PC-3 (cell line): ENCODE measurements at regions not wholly inside any gene's neighbourhood (a gene's known extent, or its start where the extent isn't known, plus 50 kb on each side); places are given as distances from the start of the nearest gene placed in this dataset.
A peak's percentile ranks its signal among the peaks of the same experiment; 100 is the strongest.

Experiments used
- ATAC-seq: fragments of 200-7000 bp; cut with Tn5 transposase; 2 replicates; pipeline ENCODE4 v1.9.1; 2020; ENCODE audit warnings: mild to moderate bottlenecking, moderate library complexity
- BruUV-seq: library from RNA; stranded (reverse); fragments of 400-500 nt; replicated peaks from 2 replicates; lab custom pipeline; 2021; lab: Mats Ljungman, UMichigan
- CTCF ChIA-PET: fragments of 300-600 bp; sonication (Branson Sonifier 250); formaldehyde crosslinking; loops from one replicate; lab custom pipeline; 2022; ENCODE audit warnings: antibody characterized with exemption; lab: Charles Lee
- POLR2A ChIA-PET: fragments of 300-600 bp; sonication (Branson Sonifier 250); formaldehyde crosslinking; loops from one replicate; lab custom pipeline; 2022; ENCODE audit warnings: antibody characterized with exemption; ENCODE audit not compliant: unreplicated experiment; lab: Charles Lee
- DNase-seq: peaks from one replicate; pipeline ENCODE4 v3.0.0-alpha.2; 2015
- H2AFZ ChIP-seq: fragments of 300-600 bp; sonication (generic); 2 replicates; pipeline ENCODE4 v1.6.0; 2016; ENCODE audit warnings: antibody characterized with exemption, low read length
- H3F3A ChIP-seq: fragments of 300-600 bp; sonication (generic); one replicate; pipeline ENCODE4 v1.6.0; 2017; ENCODE audit warnings: antibody characterized with exemption, low read length, control low read depth, mild to moderate bottlenecking; ENCODE audit not compliant: unreplicated experiment
- H3K27ac ChIP-seq: fragments of 300-600 bp; sonication (generic); 2 replicates; pipeline ENCODE4 v1.5.1; 2016; ENCODE audit warnings: mild to moderate bottlenecking, low read length
- H3K27me3 ChIP-seq: fragments of 300-600 bp; sonication (generic); 2 replicates; pipeline ENCODE4 v1.6.1; 2016; ENCODE audit warnings: low read length, mixed read lengths
- H3K36me3 ChIP-seq: fragments of 300-600 bp; sonication (generic); 2 replicates; pipeline ENCODE4 v1.6.1; 2016; ENCODE audit warnings: low read depth, mixed run types, low read length, mixed read lengths
- H3K4me1 ChIP-seq: fragments of 300-600 bp; sonication (generic); 2 replicates; pipeline ENCODE4 v1.5.1; 2016; ENCODE audit warnings: low read length; ENCODE audit not compliant: insufficient read depth
- H3K4me2 ChIP-seq: fragments of 300-600 bp; sonication (generic); 2 replicates; pipeline ENCODE4 v1.6.0; 2016; ENCODE audit warnings: low read length
- H3K4me3 ChIP-seq: fragments of 300-600 bp; sonication (generic); 2 replicates; pipeline ENCODE4 v1.5.1; 2016; ENCODE audit warnings: mild to moderate bottlenecking, low read length, mixed read lengths
- H3K79me2 ChIP-seq: fragments of 300-600 bp; sonication (generic); 2 replicates; pipeline ENCODE4 v1.6.1; 2017; ENCODE audit warnings: low read length, mixed read lengths
- H3K9ac ChIP-seq: fragments of 300-600 bp; sonication (generic); 2 replicates; pipeline ENCODE4 v1.6.0; 2016; ENCODE audit warnings: mild to moderate bottlenecking, low read length
- H3K9me2 ChIP-seq: fragments of 300-600 bp; sonication (generic); replicated peaks from 2 replicates; pipeline ENCODE4 v1.6.1; 2016; ENCODE audit warnings: mixed run types, low read length, mixed read lengths
- H3K9me3 ChIP-seq: fragments of 300-600 bp; sonication (generic); 2 replicates; pipeline ENCODE4 v1.6.1; 2016; ENCODE audit warnings: low read length, mixed read lengths
- H4K20me1 ChIP-seq: fragments of 300-600 bp; sonication (generic); 2 replicates; pipeline ENCODE4 v1.6.1; 2016; ENCODE audit warnings: low read length, mixed read lengths
- EZH2 ChIP-seq: fragments of 300-600 bp; sonication (generic); IDR thresholded peaks from one replicate; pipeline ENCODE4 v1.6.1; 2017; ENCODE audit warnings: antibody characterized with exemption, mild to moderate bottlenecking, low read length; ENCODE audit not compliant: unreplicated experiment
- EZH2phosphoT487 ChIP-seq: fragments of 300-600 bp; sonication (generic); IDR thresholded peaks from 2 replicates; pipeline ENCODE4 v1.6.1; 2018; ENCODE audit warnings: mild to moderate bottlenecking, antibody characterized with exemption, low read length, borderline replicate concordance
- intact Hi-C: fragments of 100-400 bp; cut with micrococcal nuclease; formaldehyde crosslinking; loops from 2 replicates; pipeline ENCODE4 v1.9.0; 2023
- TF ChIP-seq, protein P1 (sequence below): fragments of 300-600 bp; sonication (generic); conservative IDR thresholded peaks from 2 replicates; pipeline ENCODE4 v1.5.1; 2017; ENCODE audit warnings: antibody characterized with exemption, low read depth, mild to moderate bottlenecking, low read length

DNA sequence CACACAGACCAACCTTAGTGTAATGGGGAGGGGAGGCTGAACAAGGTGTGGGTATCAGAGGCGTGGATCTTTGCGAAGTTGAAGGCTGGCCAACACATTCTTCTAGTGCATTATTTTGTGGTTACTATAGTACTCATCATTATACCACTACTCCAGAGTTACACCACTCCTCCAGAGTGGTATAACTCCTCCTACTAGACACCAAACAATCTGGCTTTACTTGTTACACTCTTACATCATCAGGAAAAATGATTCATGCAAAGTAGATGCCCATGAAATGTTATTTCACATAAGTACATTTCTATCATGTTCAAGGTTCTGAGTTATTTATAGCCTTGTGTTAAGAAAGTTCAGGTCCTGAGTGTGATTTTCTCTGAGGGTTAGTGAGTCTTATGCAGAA lies 443.1 kb upstream of the OPRM1 start:
- H3K27ac ChIP-seq: no peak overlapping the region
- H2AFZ ChIP-seq: no peak overlapping the region
- H3K9me2 ChIP-seq: no peaks in the 10 kb centered on the region
- BruUV-seq: no TSS peak
- H3K9ac ChIP-seq: no peak overlapping the region
- peak; percentile 3 for DNase-seq
- H4K20me1 ChIP-seq: no peaks in the 10 kb centered on the region
- ChIA-PET POLR2A (no interaction called here), CTCF (no interaction called here)
- H3K36me3 ChIP-seq: no peaks in the 10 kb centered on the region
- H3F3A ChIP-seq: no peaks in the 10 kb centered on the region
- no peaks in the 10 kb centered on the region for H3K4me1 ChIP-seq
- no peak overlapping the region for H3K4me3 ChIP-seq
- H3K4me2 ChIP-seq: no peak overlapping the region
- H3K27me3 ChIP-seq: peaks cover 14% of the 10 kb centered on the region; the same call in 1 of the 2 replicates
- ATAC-seq: no peak
- intact Hi-C loops: no loop called here
- no peaks in the 10 kb centered on the region for H3K9me3 ChIP-seq
- TF ChIP-seq, protein P1, sequence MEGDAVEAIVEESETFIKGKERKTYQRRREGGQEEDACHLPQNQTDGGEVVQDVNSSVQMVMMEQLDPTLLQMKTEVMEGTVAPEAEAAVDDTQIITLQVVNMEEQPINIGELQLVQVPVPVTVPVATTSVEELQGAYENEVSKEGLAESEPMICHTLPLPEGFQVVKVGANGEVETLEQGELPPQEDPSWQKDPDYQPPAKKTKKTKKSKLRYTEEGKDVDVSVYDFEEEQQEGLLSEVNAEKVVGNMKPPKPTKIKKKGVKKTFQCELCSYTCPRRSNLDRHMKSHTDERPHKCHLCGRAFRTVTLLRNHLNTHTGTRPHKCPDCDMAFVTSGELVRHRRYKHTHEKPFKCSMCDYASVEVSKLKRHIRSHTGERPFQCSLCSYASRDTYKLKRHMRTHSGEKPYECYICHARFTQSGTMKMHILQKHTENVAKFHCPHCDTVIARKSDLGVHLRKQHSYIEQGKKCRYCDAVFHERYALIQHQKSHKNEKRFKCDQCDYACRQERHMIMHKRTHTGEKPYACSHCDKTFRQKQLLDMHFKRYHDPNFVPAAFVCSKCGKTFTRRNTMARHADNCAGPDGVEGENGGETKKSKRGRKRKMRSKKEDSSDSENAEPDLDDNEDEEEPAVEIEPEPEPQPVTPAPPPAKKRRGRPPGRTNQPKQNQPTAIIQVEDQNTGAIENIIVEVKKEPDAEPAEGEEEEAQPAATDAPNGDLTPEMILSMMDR: no peak
- no peak for TF ChIP-seq EZH2phosphoT487
- TF ChIP-seq EZH2: no peak
- no peaks in the 10 kb centered on the region for H3K79me2 ChIP-seq

DNA sequence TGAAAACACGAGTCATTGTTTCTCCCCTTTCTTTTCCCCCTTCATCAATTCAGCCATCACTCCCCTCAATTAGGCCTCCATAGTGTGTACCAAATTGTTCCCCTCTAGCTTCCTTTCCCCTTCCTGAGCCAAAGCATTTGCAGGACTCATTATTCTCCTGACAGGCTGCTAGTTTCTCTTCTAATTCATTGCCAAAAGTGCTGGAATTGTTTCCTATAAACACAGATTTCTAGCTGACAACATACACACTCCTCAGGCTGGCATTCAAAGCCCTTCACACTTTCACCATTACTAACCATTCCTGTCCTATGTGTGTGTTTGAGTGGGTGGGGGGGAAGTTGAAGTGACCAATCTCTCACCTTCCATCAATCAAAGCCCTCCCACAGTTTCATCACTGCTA lies 444.2 kb upstream of the OPRM1 start:
- Histone ChIP-seq H3K36me3 (no peaks in the 10 kb centered on the region), H3K27ac (no peak overlapping the region), H4K20me1 (no peaks in the 10 kb centered on the region), H2AFZ (no peak overlapping the region), H3K4me1 (no peaks in the 10 kb centered on the region), H3K27me3 (peaks cover 17% of the 10 kb centered on the region; the same call in 1 of the 2 replicates), H3K9me2 (no peaks in the 10 kb centered on the region), H3K4me2 (no peak overlapping the region), H3K9me3 (no peaks in the 10 kb centered on the region), H3K4me3 (no peak overlapping the region), H3K9ac (no peak overlapping the region), H3F3A (no peaks in the 10 kb centered on the region), H3K79me2 (no peaks in the 10 kb centered on the region)
- TF ChIP-seq EZH2 (no peak), EZH2phosphoT487 (no peak)
- TF ChIP-seq, protein P1: no peak
- DNase-seq (no peak), ATAC-seq (no peak)
- POLR2A ChIA-PET: no interaction called here
- CTCF ChIA-PET: no interaction called here
- intact Hi-C loops: no loop called here
- no TSS peak for BruUV-seq

DNA sequence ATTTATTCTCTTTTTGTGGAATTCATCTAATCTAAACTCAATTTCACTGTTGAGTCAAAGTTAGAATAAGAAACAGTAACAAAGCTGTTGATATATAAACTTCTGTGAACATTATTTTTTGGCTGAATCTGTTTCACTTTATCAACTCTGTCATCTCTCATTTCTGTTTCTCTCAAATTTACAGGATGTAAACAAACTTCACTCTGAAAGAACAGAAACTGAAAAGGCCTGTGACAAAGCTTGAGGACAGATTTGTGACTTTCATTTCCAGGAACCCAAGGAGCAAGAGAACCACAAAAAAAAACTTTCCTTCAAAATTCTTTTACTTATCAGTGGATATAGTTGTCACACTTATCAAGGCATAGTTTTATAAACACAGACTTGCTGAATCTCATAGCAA lies 447.9 kb upstream of the OPRM1 start:
- Histone ChIP-seq H3K27ac (no peak overlapping the region), H3F3A (no peaks in the 10 kb centered on the region), H3K4me3 (no peak overlapping the region), H2AFZ (no peak overlapping the region), H3K36me3 (no peaks in the 10 kb centered on the region), H3K9me3 (no peaks in the 10 kb centered on the region), H3K27me3 (peaks cover 17% of the 10 kb centered on the region; the same call in 1 of the 2 replicates), H3K9ac (no peak overlapping the region), H4K20me1 (no peaks in the 10 kb centered on the region), H3K4me1 (no peaks in the 10 kb centered on the region), H3K4me2 (no peak overlapping the region), H3K79me2 (no peaks in the 10 kb centered on the region), H3K9me2 (no peaks in the 10 kb centered on the region)
- ATAC-seq: no peak
- ChIA-PET POLR2A (no interaction called here), CTCF (no interaction called here)
- no peak for DNase-seq
- no peak for TF ChIP-seq EZH2
- TF ChIP-seq, protein P1: no peak
- TF ChIP-seq EZH2phosphoT487: no peak
- intact Hi-C loops: no loop called here
- BruUV-seq: no TSS peak
